LNCAP (cell line): ENCODE measurements at regions not wholly inside any gene's neighbourhood (a gene's known extent, or its start where the extent isn't known, plus 50 kb on each side); places are given as distances from the start of the nearest gene placed in this dataset.

Source experiments
- TF ChIP-seq, protein P1 (sequence below): fragments of 450-650 bp; IDR thresholded peaks from 2 replicates; pipeline ENCODE4 v1.5.1; 2017; ENCODE audit warnings: mild to moderate bottlenecking

DNA sequence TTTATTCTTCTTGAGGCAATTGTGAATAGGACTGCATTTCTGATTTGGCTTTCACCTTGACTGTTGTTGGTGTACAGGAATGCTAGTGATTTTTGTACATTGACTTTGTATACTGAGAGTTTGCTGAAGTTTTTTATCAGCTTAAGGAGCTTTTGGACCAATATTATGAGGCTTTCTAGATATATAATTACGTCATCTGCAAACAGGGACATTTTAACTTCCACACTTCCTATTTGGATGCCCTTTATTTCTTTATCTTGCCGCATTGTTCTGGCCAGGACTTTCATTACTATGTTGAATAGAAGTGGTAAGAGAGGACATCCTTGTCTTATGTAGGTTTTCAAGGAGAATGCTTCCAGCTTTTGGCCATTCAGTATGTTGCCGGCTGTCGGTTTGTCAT is 425.4 kb upstream of the CHAC2 start:
- TF ChIP-seq, protein P1, sequence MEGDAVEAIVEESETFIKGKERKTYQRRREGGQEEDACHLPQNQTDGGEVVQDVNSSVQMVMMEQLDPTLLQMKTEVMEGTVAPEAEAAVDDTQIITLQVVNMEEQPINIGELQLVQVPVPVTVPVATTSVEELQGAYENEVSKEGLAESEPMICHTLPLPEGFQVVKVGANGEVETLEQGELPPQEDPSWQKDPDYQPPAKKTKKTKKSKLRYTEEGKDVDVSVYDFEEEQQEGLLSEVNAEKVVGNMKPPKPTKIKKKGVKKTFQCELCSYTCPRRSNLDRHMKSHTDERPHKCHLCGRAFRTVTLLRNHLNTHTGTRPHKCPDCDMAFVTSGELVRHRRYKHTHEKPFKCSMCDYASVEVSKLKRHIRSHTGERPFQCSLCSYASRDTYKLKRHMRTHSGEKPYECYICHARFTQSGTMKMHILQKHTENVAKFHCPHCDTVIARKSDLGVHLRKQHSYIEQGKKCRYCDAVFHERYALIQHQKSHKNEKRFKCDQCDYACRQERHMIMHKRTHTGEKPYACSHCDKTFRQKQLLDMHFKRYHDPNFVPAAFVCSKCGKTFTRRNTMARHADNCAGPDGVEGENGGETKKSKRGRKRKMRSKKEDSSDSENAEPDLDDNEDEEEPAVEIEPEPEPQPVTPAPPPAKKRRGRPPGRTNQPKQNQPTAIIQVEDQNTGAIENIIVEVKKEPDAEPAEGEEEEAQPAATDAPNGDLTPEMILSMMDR: no peak

DNA sequence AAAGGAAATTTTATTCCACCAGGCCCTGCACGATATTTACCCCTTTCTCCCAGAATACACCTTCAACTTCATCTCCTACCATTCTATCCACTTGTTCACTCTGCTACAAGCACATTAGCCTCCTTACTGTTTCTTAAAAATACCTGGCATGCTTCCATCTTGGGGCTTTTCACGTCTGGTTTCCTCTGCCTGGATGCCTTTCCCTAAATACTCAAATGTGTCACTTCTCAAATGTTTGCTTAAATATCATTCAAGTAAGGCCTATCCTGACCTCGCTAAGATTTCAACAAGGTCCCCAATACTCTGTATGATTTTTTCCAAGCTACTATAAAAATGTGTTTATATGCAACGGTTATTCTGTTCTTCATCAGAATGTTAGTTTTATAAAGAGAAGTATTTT is 433.0 kb upstream of the CHAC2 start:
- TF ChIP-seq, protein P1: no peak

DNA sequence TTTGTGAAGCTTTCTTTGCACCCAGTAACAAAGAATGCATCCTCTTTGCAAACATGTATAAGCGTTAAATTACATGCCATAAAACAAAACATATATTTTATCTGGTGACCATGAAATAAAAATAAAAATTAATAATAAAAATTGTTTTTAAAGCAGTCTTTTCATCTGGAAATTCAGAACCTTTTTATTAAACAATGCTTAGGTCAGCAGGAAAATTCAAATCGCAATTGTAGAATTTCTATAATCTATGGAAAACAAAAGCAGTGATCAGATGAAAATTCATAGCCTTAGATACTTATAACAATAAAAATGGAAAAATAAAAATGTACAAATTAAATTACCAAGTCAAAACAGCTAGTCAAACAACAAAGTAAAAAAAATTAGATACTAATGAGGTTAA is 435.9 kb upstream of the CHAC2 start:
- TF ChIP-seq, protein P1: no peak

DNA sequence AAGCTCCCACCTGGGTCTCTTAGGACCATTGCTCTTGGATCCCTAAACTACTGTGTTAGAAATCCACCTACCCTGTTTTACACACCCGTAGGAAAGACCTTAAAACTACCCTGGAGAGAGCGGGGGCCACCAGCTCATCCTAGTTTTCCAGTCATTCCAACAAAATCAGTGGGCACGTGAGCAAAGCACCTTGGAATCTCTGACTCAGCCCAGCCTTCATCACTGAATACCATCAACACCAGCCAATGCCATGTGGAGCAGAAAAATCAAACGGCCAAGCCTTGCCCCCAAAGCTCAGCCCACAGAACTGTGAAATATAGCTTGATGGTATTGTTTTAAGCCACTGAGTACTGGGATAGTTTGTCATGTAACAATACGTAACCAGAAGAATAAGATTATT is 449.7 kb upstream of the CHAC2 start:
- TF ChIP-seq, protein P1: no peak

DNA sequence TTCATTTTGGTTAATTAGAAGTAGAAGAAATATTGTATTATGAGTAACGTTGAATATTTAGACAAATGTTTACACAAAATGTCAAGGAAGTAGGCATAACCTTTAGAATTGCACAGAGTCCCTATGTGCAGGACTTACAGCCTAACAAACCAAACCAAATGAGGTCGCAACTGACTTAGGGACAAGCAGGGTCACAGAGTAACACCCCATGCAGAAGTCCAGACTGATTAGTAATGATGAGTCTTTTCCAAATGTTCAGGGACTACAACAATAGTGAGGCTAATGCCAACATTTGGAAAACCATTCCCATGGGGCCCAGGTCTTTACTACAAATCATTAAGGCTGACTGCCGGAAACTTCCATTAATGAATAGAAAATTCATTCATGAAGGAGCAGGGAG is 452.5 kb upstream of the CHAC2 start:
- TF ChIP-seq, protein P1: no peak

DNA sequence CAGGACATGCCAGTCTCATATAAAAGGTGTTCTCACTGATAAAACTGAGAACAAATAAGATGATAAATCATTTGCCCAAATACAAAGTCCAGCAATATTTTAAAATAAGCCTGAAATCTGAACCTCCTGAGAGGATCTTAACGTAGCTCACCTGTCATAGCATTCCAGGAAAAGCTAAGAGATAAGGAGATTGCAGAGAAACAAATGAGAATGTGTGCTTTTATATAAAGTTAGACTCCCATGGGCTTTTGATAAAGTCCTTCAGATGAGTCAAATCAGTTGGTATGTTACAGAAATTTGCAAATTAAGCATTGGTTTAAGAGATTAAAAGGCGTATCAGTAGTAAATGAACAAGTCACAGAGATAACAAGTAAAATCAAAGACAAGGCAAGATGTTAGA is 452.9 kb upstream of the CHAC2 start:
- TF ChIP-seq, protein P1: no peak

DNA sequence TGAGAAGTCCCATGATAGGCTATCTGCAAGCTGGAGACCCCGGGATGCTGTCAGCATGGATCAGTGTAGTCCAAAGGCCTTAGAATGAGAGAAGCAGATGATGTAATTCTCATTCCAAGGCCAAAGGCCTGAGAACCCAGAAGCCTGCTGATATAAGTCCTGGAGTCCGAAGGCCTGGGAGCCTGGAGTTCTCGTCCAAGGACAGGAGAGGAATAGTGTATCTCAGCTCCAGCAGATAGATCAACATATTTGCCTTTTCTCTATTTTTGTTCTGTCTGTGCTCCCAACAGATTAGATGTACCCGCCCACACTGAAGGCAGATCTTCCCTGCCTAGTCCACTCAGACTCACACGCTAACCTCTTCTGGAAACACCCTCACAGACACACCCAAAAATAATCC is 454.9 kb upstream of the CHAC2 start:
- TF ChIP-seq, protein P1: no peak

DNA sequence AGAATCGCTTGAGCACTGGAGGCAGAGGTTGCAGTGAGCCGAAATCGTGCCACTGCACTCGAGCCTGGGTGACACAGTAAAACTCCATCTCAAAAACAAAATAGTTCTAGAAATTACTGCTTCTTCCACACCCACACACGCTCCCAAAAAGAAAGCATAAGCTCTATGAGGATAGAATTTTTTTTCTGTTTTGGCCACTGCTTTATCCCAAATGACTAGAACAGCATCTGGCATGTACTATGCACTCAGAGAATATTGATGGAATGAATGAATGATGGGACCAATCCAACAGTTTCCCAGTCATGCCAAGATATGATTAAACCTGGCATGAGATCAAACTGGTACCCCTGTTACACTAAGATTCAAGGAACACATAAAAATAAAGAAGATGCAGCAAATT is 455.4 kb upstream of the CHAC2 start:
- TF ChIP-seq, protein P1: no peak
